Kidney (tissue), 13 donors: ENCODE measurements at regions not wholly inside any gene's neighbourhood (a gene's known extent, or its start where the extent isn't known, plus 50 kb on each side); places are given as distances from the start of the nearest gene placed in this dataset.

Experiments used
- DNase-seq, 5 donors: peaks; one replicate each; pipeline ENCODE4 v3.0.0-alpha.2; 2013 to 2020
- FAIRE-seq: peaks from 2 replicates; lab custom pipeline; 2012; peaks lifted over from hg19 to GRCh38; lab: Jason Lieb, UNC
- H3K27ac ChIP-seq, 2 donors: one replicate each; pipeline ENCODE4 v1.7.0; 2013; ENCODE audit warnings: low read depth in 2 of 2, low read length in 2 of 2, inconsistent platforms in 1 of 2
- H3K27me3 ChIP-seq: one replicate; pipeline ENCODE4 v1.7.1; 2013; ENCODE audit warnings: low read length, inconsistent platforms; ENCODE audit not compliant: control insufficient read depth, insufficient read depth
- H3K36me3 ChIP-seq, 3 donors: one replicate each; pipeline versions ENCODE4 v1.7.0 to v1.7.1; 2013; ENCODE audit warnings: low read length in 3 of 3, control low read depth in 1 of 3, inconsistent platforms in 1 of 3; ENCODE audit not compliant: insufficient read depth in 3 of 3, control insufficient read depth in 2 of 3
- H3K4me1 ChIP-seq, 3 donors: one replicate each; pipeline versions ENCODE4 v1.7.0 to v1.7.1; 2013; ENCODE audit warnings: low read length in 3 of 3, inconsistent platforms in 1 of 3, low read depth in 1 of 3; ENCODE audit not compliant: control insufficient read depth in 2 of 3, insufficient read depth in 2 of 3
- H3K4me3 ChIP-seq, 3 donors: one replicate each; pipeline versions ENCODE4 v1.7.0 to v1.8.1; 2013; ENCODE audit warnings: low read length in 3 of 3, control low read depth in 1 of 3, inconsistent platforms in 1 of 3
- H3K9ac ChIP-seq, 3 donors: one replicate each; pipeline versions ENCODE4 v1.7.0 to v1.7.1; 2013; ENCODE audit warnings: low read length in 3 of 3, control low read depth in 1 of 3, inconsistent platforms in 1 of 3
- H3K9me3 ChIP-seq, 3 donors: one replicate each; pipeline versions ENCODE4 v1.7.0 to v1.7.1; 2013; ENCODE audit warnings: low read length in 3 of 3, control low read depth in 1 of 3, inconsistent platforms in 1 of 3; ENCODE audit not compliant: control insufficient read depth in 2 of 3, insufficient read depth in 1 of 3
- intact Hi-C: fragments of 100-400 bp; cut with DNase I; formaldehyde crosslinking; loops from one replicate; pipeline ENCODE4 v1.11.1; 2022
- TF ChIP-seq, protein P1 (sequence below): IDR thresholded peaks from 3 replicates; pipeline ENCODE4 v1.5.1; 2012; ENCODE audit warnings: mild to moderate bottlenecking, moderate library complexity, borderline replicate concordance; ENCODE audit not compliant: insufficient read depth; ENCODE audit errors: extremely low read depth
- donor health status: control.
- donor health status: control.
- donor health status: control.
- donor health status: control.
- donor health status: control.
- donor health status: DM: yes; HTN: yes; CAD: no.
- donor health status: Normal renal cell carcinoma (clear cell type).

- FAIRE-seq (no peak), DNase-seq (no peak)
- intact Hi-C loops, result no loop called here
- Histone ChIP-seq H3K4me1 (no peaks in the 10 kb centered on the region), H3K27me3 (no peaks in the 10 kb centered on the region), H3K27ac (no peak overlapping the region), H3K36me3 (no peaks in the 10 kb centered on the region), H3K9me3 (no peaks in the 10 kb centered on the region), H3K4me3 (no peak overlapping the region), H3K9ac (no peak overlapping the region)
- TF ChIP-seq, protein P1, sequence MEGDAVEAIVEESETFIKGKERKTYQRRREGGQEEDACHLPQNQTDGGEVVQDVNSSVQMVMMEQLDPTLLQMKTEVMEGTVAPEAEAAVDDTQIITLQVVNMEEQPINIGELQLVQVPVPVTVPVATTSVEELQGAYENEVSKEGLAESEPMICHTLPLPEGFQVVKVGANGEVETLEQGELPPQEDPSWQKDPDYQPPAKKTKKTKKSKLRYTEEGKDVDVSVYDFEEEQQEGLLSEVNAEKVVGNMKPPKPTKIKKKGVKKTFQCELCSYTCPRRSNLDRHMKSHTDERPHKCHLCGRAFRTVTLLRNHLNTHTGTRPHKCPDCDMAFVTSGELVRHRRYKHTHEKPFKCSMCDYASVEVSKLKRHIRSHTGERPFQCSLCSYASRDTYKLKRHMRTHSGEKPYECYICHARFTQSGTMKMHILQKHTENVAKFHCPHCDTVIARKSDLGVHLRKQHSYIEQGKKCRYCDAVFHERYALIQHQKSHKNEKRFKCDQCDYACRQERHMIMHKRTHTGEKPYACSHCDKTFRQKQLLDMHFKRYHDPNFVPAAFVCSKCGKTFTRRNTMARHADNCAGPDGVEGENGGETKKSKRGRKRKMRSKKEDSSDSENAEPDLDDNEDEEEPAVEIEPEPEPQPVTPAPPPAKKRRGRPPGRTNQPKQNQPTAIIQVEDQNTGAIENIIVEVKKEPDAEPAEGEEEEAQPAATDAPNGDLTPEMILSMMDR, result no peak
Measured at GRCh38 chr22:48800036-48800885, 1027.4 kb downstream of the BRD1 start.

- Histone ChIP-seq H3K4me1 (no peaks in the 10 kb centered on the region), H3K27me3 (no peaks in the 10 kb centered on the region), H3K9me3 (no peaks in the 10 kb centered on the region), H3K9ac (no peak overlapping the region), H3K4me3 (no peak overlapping the region), H3K36me3 (no peaks in the 10 kb centered on the region), H3K27ac (no peak overlapping the region)
- FAIRE-seq, result no peak
- TF ChIP-seq, protein P1, result no peak
- intact Hi-C loops, result no loop called here
- DNase-seq, result peak in 3 of 5 donors; percentile 38 to 47 (median 39)
Measured at GRCh38 chr22:48799227-48799970, 1028.3 kb downstream of the BRD1 start.

GRCh38 chr22:48798281-48799226, 1029.1 kb downstream of the BRD1 start:
- TF ChIP-seq, protein P1, result no peak
- intact Hi-C loops, result no loop called here
- DNase-seq (no peak), FAIRE-seq (no peak)
- H3K9me3 ChIP-seq, result no peaks in the 10 kb centered on the region
- no peak overlapping the region for H3K27ac ChIP-seq
- H3K4me1 ChIP-seq, result no peaks in the 10 kb centered on the region
- no peak overlapping the region for H3K9ac ChIP-seq
- H3K36me3 ChIP-seq, result no peaks in the 10 kb centered on the region
- no peaks in the 10 kb centered on the region for H3K27me3 ChIP-seq
- no peak overlapping the region for H3K4me3 ChIP-seq
